Prostate gland (tissue), 2 donors: ENCODE measurements at regions not wholly inside any gene's neighbourhood (a gene's known extent, or its start where the extent isn't known, plus 50 kb on each side); places are given as distances from the start of the nearest gene placed in this dataset.

ENCODE experiments used
- CTCF ChIP-seq, 4 experiments: fragments of 200-600 bp in 2 of 4; fragments of 450-650 bp in 2 of 4; sonication (generic) in 2 of 4; IDR thresholded peaks; 1 replicate in 3 of 4; 2 replicates in 1 of 4; pipeline ENCODE4 v1.5.1; 2016 to 2019; ENCODE audit warnings: antibody characterized with exemption in 4 of 4, mild to moderate bottlenecking in 2 of 4, moderate library complexity in 2 of 4
- POLR2A ChIP-seq: fragments of 450-650 bp; IDR thresholded peaks from one replicate; pipeline ENCODE4 v1.6.1; 2016; ENCODE audit warnings: antibody characterized with exemption, mild to moderate bottlenecking

DNA sequence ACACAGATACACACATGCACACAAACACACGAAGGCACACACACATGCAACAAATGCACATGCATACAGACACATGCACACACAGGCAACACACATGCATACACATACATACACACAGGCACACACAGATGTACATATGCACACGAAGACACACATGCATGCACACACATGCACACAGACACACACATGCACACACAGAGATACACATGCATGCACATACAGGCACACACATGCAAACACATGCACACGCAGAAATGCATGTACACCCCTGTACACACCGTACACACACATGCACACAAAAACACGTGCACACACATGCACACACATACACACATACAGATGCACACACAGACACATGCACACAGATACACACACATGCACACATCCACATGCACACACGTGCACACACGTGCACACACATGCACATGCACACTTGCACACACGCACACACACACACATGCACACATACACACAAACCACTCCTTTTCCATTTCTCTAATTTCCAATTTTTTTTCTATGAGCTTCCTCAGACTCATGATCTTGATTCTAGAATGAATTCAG is 63.3 kb upstream of the CCZ1B start:
- TF ChIP-seq CTCF (IDR thresholded peaks at IDR 0.05) = no peak
- TF ChIP-seq POLR2A = no peak
